Esophagus muscularis mucosa (tissue), 4 donors: ENCODE measurements at regions not wholly inside any gene's neighbourhood (a gene's known extent, or its start where the extent isn't known, plus 50 kb on each side); places are given as distances from the start of the nearest gene placed in this dataset.

Experiments
- DNase-seq: peaks from one replicate; pipeline ENCODE4 v3.0.0-alpha.2; 2017; ENCODE audit errors: extremely low spot score
- H3K27ac ChIP-seq, 4 donors: fragments of 200-600 bp; sonication (generic); replicated peaks in 1 of 4; 1 replicate in 3 of 4; 2 replicates in 1 of 4; pipeline ENCODE4 v1.5.1; 2016 to 2019; ENCODE audit warnings: mild to moderate bottlenecking in 1 of 4
- H3K27me3 ChIP-seq, 4 donors: fragments of 200-600 bp; sonication (generic); one replicate each; pipeline versions ENCODE4 v1.5.1 to v1.6.0; 2016 to 2019
- H3K36me3 ChIP-seq, 4 donors: fragments of 200-600 bp; sonication (generic); one replicate each; pipeline ENCODE4 v1.5.1; 2016 to 2019
- H3K4me1 ChIP-seq, 4 donors: fragments of 200-600 bp; sonication (generic); one replicate each; pipeline ENCODE4 v1.5.1; 2016 to 2019
- H3K4me3 ChIP-seq, 4 donors: fragments of 200-600 bp; sonication (generic); 1 replicate in 2 of 4; 2 replicates in 2 of 4; pipeline ENCODE4 v1.5.1; 2016 to 2019; ENCODE audit warnings: mild to moderate bottlenecking in 4 of 4, moderate library complexity in 1 of 4
- H3K9me3 ChIP-seq, 4 donors: fragments of 200-600 bp; sonication (generic); 1 replicate in 3 of 4; 2 replicates in 1 of 4; pipeline ENCODE4 v1.5.1; 2016 to 2019
- EP300 ChIP-seq: sonication (generic); formaldehyde crosslinking; IDR thresholded peaks from one replicate; pipeline ENCODE4 v1.6.1; 2017; ENCODE audit warnings: antibody characterized with exemption
- POLR2A ChIP-seq: fragments of 450-650 bp; IDR thresholded peaks from one replicate; pipeline ENCODE4 v1.6.1; 2017; ENCODE audit warnings: antibody characterized with exemption, moderate library complexity, mild to moderate bottlenecking, low read depth
- POLR2AphosphoS5 ChIP-seq, 2 donors: sonication (generic); formaldehyde crosslinking; IDR thresholded peaks; one replicate each; pipeline ENCODE4 v1.6.1; 2017; ENCODE audit warnings: antibody characterized with exemption in 2 of 2
- WGBS: methylation state at CpG from one replicate; pipeline ENCODE4 v1.1.5; 2018; 5-methylcytosine and 5-hydroxymethylcytosine counted together
- intact Hi-C: fragments of 100-400 bp; cut with DNase I; formaldehyde crosslinking; loops from one replicate; pipeline ENCODE4 v1.15.1; 2023
- TF ChIP-seq, protein P1 (sequence below), 3 experiments: fragments of 200-600 bp in 2 of 3; fragments of 450-650 bp in 1 of 3; sonication (generic) in 2 of 3; IDR thresholded peaks; one replicate each; pipeline ENCODE4 v1.5.1; 2017 to 2019; ENCODE audit warnings: antibody characterized with exemption in 3 of 3, mild to moderate bottlenecking in 2 of 3, moderate library complexity in 1 of 3

- DNase-seq, result peak; percentile 34
- no peaks in the 10 kb centered on the region for H3K4me1 ChIP-seq
- no peak overlapping the region for H3K27ac ChIP-seq
- no peak overlapping the region for H3K4me3 ChIP-seq
- H3K9me3 ChIP-seq, result no peaks in the 10 kb centered on the region
- H3K27me3 ChIP-seq, result peaks cover 0 to 4% (median 0%) of the 10 kb centered on the region in 4 donors
- intact Hi-C loops, result no loop called here
- TF ChIP-seq EP300 (no peak), POLR2A (no peak), POLR2AphosphoS5 (IDR thresholded peaks at IDR 0.05) (no peak)
- TF ChIP-seq, protein P1, sequence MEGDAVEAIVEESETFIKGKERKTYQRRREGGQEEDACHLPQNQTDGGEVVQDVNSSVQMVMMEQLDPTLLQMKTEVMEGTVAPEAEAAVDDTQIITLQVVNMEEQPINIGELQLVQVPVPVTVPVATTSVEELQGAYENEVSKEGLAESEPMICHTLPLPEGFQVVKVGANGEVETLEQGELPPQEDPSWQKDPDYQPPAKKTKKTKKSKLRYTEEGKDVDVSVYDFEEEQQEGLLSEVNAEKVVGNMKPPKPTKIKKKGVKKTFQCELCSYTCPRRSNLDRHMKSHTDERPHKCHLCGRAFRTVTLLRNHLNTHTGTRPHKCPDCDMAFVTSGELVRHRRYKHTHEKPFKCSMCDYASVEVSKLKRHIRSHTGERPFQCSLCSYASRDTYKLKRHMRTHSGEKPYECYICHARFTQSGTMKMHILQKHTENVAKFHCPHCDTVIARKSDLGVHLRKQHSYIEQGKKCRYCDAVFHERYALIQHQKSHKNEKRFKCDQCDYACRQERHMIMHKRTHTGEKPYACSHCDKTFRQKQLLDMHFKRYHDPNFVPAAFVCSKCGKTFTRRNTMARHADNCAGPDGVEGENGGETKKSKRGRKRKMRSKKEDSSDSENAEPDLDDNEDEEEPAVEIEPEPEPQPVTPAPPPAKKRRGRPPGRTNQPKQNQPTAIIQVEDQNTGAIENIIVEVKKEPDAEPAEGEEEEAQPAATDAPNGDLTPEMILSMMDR (IDR thresholded peaks at IDR 0.05), result no peak
- H3K36me3 ChIP-seq, result no peaks in the 10 kb centered on the region
Observed at GRCh38 chr15:61640756-61641155, 411.7 kb upstream of the RORA start.

GRCh38 chr15:61639491-61639890, 410.4 kb upstream of the RORA start:
- no peak for TF ChIP-seq EP300
- TF ChIP-seq POLR2AphosphoS5 (IDR thresholded peaks at IDR 0.05), result no peak
- TF ChIP-seq, protein P1 (IDR thresholded peaks at IDR 0.05), result no peak
- no peak for TF ChIP-seq POLR2A
- H3K27me3 ChIP-seq, result peaks cover 0 to 4% (median 0%) of the 10 kb centered on the region in 4 donors
- no peaks in the 10 kb centered on the region for H3K4me1 ChIP-seq
- 69% methylated on average over 12 of the region's 12 CpGs for WGBS
- H3K4me3 ChIP-seq, result no peak overlapping the region
- DNase-seq, result no peak
- intact Hi-C loops, result no loop called here
- H3K27ac ChIP-seq, result no peak overlapping the region
- H3K36me3 ChIP-seq, result no peaks in the 10 kb centered on the region
- no peaks in the 10 kb centered on the region for H3K9me3 ChIP-seq

DNA sequence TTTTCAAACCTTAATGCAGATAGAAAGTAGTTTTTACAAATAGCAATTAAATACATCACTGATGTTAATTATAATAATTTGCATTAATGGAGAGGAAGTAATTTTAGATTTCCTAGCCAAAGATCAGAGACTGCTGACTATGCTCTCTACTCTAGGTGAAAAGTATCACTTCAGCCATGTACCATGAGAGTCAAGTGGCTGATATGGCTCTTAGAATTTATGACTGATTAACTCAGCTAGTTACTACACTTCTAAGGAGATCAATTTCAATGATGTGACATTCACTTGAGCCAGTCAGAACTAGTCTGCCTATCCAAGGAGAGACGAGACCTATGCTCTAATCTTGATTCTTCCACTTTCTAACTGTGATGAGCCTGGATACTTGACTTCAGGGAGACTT, 405.7 kb upstream of the RORA start:
- DNase-seq, result no peak
- H3K4me3 ChIP-seq, result no peak overlapping the region
- no peaks in the 10 kb centered on the region for H3K9me3 ChIP-seq
- TF ChIP-seq POLR2AphosphoS5 (IDR thresholded peaks at IDR 0.05), result no peak
- TF ChIP-seq, protein P1 (IDR thresholded peaks at IDR 0.05), result no peak
- no peak for TF ChIP-seq POLR2A
- no peaks in the 10 kb centered on the region for H3K36me3 ChIP-seq
- intact Hi-C loops, result no loop called here
- H3K4me1 ChIP-seq, result no peaks in the 10 kb centered on the region
- peaks cover 0 to 1% (median 0%) of the 10 kb centered on the region in 4 donors for H3K27me3 ChIP-seq
- WGBS, result 100% methylated on average over 1 of the region's 1 CpG
- H3K27ac ChIP-seq, result no peak overlapping the region

GRCh38 chr15:61633951-61634350, 404.8 kb upstream of the RORA start:
- Histone ChIP-seq H3K9me3 (no peaks in the 10 kb centered on the region), H3K27me3 (no peaks in the 10 kb centered on the region), H3K4me1 (no peaks in the 10 kb centered on the region), H3K4me3 (no peak overlapping the region), H3K36me3 (no peaks in the 10 kb centered on the region), H3K27ac (no peak overlapping the region)
- intact Hi-C loops, result no loop called here
- WGBS, result 91% methylated on average over 4 of the region's 4 CpGs
- no peak for DNase-seq
- TF ChIP-seq EP300, result no peak
- TF ChIP-seq, protein P1 (IDR thresholded peaks at IDR 0.05), result no peak
- TF ChIP-seq POLR2A, result no peak
- TF ChIP-seq POLR2AphosphoS5 (IDR thresholded peaks at IDR 0.05), result no peak

DNA sequence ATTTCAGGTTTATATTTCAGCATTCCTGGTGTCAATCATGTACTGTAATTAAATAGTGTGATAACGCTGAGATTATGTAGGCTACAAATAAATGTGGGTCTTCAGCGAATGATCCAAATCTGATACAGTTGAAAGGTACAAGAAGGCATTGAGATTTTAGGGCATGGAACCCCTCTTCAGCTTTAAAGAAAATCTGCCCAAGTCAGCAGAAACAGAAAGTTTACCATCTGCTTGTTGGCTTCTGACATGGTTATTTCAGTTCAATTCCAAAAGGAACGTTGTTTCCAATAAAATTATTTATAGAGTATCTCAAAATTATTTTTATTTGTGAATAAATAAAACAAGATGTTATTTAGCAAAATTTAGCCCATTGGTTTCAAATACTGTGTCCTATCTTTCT, 400.2 kb upstream of the RORA start:
- intact Hi-C loops, result no loop called here
- Histone ChIP-seq H3K4me3 (no peak overlapping the region), H3K4me1 (no peaks in the 10 kb centered on the region), H3K9me3 (no peaks in the 10 kb centered on the region), H3K36me3 (no peaks in the 10 kb centered on the region), H3K27me3 (no peaks in the 10 kb centered on the region), H3K27ac (no peak overlapping the region)
- no peak for DNase-seq
- TF ChIP-seq EP300, result no peak
- TF ChIP-seq, protein P1 (IDR thresholded peaks at IDR 0.05), result no peak
- no peak for TF ChIP-seq POLR2A
- TF ChIP-seq POLR2AphosphoS5 (IDR thresholded peaks at IDR 0.05), result no peak
- 80% methylated on average over 3 of the region's 3 CpGs for WGBS
